PFSK-1 (cell line): ENCODE measurements at regions not wholly inside any gene's neighbourhood (a gene's known extent, or its start where the extent isn't known, plus 50 kb on each side); places are given as distances from the start of the nearest gene placed in this dataset.

ENCODE experiments used
- FOXP2 ChIP-seq: optimal IDR thresholded peaks from 2 replicates; pipeline ENCODE3; 2011; ENCODE audit warnings: borderline replicate concordance, control low read depth, inconsistent platforms; ENCODE audit not compliant: insufficient read depth; ENCODE audit errors: extremely low read length, extremely low read depth
- POLR2AphosphoS5 ChIP-seq: IDR thresholded peaks from 2 replicates; pipeline ENCODE4 v1.6.1; 2012; ENCODE audit warnings: low read depth, mild to moderate bottlenecking, control low read depth, low read length, moderate library complexity
- REST ChIP-seq, 2 experiments: IDR thresholded peaks; 2 replicates each; pipeline versions ENCODE4 v1.6.1 to v1.8.0; 2011 to 2012; ENCODE audit warnings: low read depth in 2 of 2, low read length in 2 of 2, control low read depth in 1 of 2, inconsistent platforms in 1 of 2, mild to moderate bottlenecking in 1 of 2, moderate library complexity in 1 of 2; ENCODE audit not compliant: insufficient read depth in 1 of 2
- SIN3A ChIP-seq: IDR thresholded peaks from 2 replicates; pipeline ENCODE4 v1.6.1; 2012; ENCODE audit warnings: mild to moderate bottlenecking, low read length, moderate library complexity, borderline replicate concordance; ENCODE audit not compliant: insufficient read depth
- TAF1 ChIP-seq: IDR thresholded peaks from 2 replicates; pipeline ENCODE4 v1.6.1; 2012; ENCODE audit warnings: low read length, control low read depth, borderline replicate concordance; ENCODE audit not compliant: insufficient read depth

DNA sequence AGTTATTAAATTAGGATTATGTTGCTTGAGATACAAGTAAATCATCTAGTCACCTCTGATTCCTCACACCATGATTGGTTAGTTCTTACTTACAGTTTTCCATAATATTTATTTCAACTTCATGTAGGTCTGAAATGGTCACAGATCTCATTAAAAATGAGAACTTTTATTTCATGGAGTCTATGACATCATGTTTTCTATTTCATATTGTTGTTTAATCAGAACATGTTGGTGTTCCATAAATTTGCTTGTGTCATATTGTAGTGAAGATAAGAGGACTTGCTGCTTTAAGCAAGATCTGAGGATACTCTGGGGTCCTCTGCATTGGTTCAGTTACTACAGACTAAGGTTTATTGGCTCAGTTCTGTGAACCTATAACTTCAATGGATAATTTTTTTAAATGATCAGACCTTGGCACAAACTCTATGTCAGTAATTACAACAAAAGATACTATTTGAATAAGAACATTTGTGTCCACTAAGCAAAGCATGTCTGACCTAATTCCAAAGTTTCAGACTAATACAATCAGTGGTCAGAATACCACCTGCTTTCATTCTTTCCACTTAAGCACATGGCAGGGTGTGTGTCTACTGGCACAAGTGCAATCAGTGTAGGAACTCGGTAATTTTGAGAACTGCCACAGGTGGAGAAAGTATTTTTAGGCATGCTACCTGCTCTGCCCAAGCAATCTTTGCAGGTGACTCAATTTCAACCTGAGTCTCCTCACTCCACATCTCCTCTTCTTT lies 68.5 kb downstream of the CCDC71L start:
- TF ChIP-seq FOXP2 (no peak), REST (IDR thresholded peaks at IDR 0.05; ENCODE audit: insufficient read depth in 1 of 2, low read depth in 2 of 2, low read length in 2 of 2) (no peak), POLR2AphosphoS5 (no peak), SIN3A (no peak), TAF1 (no peak)

DNA sequence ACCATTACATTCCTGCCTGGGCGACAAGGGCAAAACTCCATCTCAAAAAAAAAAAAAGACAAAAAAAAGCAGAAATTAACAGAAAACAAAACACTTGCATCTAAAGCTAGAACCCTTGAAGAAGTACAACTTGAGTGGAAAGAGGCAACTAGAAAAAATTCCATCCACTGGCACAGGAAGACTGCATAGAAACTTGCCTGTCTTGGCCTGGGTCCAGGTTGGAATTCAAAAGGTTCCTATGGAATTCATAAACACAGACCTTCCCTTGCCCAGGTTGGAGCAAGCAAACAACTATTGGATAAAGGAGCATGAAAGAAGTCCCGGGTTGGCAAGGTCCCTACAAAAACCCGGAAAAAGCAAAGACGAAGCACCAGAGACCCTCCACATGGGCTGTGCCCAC lies 69.8 kb downstream of the CCDC71L start:
- TF ChIP-seq POLR2AphosphoS5 (no peak), SIN3A (no peak), TAF1 (no peak), REST (IDR thresholded peaks at IDR 0.05; ENCODE audit: insufficient read depth in 1 of 2, low read depth in 2 of 2, low read length in 2 of 2) (no peak), FOXP2 (no peak)

DNA sequence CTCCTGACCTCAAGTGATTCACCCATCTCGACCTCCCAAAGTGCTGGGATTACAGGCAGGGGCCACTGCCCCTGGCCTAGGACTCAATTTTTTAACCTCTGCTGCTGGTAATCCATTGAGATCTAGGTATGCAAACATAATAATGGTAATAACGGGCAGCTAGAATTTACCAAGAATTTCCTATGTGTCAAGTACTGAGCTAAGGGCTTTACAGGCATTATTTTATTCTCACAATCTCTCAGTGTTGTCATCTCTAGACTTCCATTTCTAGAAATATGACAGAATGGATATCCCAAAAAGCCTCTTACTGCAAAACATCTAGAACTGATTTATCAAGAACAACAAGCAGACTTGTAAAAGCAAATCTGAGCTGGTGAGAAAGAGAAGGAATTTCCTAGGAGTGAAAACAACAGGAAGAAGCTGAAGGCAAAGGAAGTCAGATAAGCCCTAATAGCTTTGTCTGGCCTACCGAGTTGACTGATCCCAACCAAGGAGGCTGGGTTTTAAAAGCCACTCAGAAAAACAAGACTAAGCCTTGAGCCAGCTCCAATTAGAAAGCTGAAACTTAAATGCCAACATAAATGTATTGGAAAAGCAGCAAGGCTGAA lies 70.6 kb downstream of the CCDC71L start:
- TF ChIP-seq FOXP2 (no peak), POLR2AphosphoS5 (no peak), SIN3A (no peak), TAF1 (no peak), REST (IDR thresholded peaks at IDR 0.05; ENCODE audit: insufficient read depth in 1 of 2, low read depth in 2 of 2, low read length in 2 of 2) (no peak)

DNA sequence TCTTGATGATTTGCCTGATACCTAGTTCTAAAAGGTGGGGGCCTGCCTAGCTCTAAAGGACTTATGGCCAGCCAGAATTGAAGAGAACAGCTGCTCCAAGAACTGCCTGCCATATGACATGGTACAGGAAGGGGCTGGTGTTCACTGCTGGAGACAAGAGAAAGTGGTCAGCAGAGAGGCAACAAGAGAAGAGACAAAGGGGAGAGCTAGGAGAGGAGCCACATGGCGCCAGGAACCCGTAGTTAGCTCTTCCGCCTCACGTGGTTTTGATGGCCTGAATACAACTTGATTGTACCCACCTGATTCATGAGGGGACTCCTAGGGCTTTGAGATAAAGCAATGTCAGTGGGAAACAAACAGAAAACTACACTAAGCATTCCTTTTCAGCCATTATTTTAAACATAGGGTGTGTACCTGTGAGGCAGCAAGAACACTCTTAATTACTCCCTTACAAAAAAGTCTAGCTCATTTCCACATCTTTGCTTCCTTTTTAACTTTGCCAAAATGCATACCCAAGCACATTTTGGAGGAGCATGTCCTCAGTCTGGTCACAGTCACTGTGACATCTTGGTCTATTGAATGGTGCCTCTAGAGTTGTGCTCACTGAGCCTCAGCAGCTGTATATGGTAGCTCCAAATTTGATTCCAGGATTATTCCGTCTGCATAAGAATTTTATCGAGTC lies 71.6 kb downstream of the CCDC71L start:
- TF ChIP-seq FOXP2 (no peak), TAF1 (no peak), REST (IDR thresholded peaks at IDR 0.05; ENCODE audit: insufficient read depth in 1 of 2, low read depth in 2 of 2, low read length in 2 of 2) (no peak), POLR2AphosphoS5 (no peak), SIN3A (no peak)
